HUES64 (cell line): ENCODE measurements at regions not wholly inside any gene's neighbourhood (a gene's known extent, or its start where the extent isn't known, plus 50 kb on each side); places are given as distances from the start of the nearest gene placed in this dataset.

ENCODE experiments used
- H3K27ac ChIP-seq: 2 replicates; pipeline ENCODE4 v1.7.0; 2013; ENCODE audit warnings: low read depth, low read length, inconsistent platforms
- H3K27me3 ChIP-seq: 2 replicates; pipeline ENCODE4 v1.6.1; 2013; ENCODE audit warnings: mild to moderate bottlenecking, low read length; ENCODE audit not compliant: insufficient read depth
- H3K36me3 ChIP-seq: 2 replicates; pipeline ENCODE4 v1.6.1; 2013; ENCODE audit warnings: mild to moderate bottlenecking, low read length; ENCODE audit not compliant: insufficient read depth
- H3K4me1 ChIP-seq: 2 replicates; pipeline ENCODE4 v1.6.1; 2013; ENCODE audit warnings: mild to moderate bottlenecking, low read length, moderate library complexity; ENCODE audit not compliant: insufficient read depth
- H3K4me3 ChIP-seq: 2 replicates; pipeline ENCODE4 v1.5.1; 2013; ENCODE audit warnings: mild to moderate bottlenecking, low read length, moderate library complexity
- H3K9ac ChIP-seq: 2 replicates; pipeline ENCODE4 v1.6.1; 2013; ENCODE audit warnings: mild to moderate bottlenecking, low read depth, low read length
- H3K9me3 ChIP-seq: 2 replicates; pipeline ENCODE4 v1.6.1; 2013; ENCODE audit warnings: low read depth, low read length; ENCODE audit not compliant: insufficient read depth
- WGBS: fragments of 150-250, 120-280 bp; methylation state at CpG from one replicate; pipeline ENCODE4 v1.1.7; 2013; ENCODE audit warnings: missing lambda C conversion rate; 5-methylcytosine and 5-hydroxymethylcytosine counted together

DNA sequence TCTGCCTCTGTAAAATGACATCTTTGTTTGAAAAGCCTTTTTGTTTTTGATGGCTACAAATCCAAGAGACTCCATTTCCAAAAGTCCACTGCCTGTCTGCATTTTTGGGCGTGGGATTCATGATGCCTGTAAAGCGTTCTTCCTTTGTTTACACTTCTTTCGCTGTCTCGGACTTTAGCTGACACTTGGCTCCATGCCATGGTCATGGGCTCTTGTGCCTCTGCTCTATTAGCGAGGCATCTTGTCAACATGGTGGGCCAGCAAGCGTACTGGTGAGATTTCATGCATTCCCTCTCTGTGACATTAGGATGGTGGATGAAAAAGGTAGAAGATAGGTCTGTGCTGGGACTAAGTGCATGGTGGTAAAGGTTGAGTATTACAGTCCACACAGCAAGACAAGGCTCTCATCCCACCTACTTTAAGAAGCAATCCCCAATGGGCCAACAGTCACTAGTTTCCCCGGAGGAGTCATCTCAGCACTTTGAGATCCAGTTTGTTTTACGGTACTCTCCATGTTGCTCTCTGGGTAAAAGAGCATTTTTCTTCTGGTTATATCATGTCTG is 298.2 kb upstream of the KLF3 start:
- 96% methylated on average over 8 of the region's 8 CpGs for WGBS
- Histone ChIP-seq H3K4me3 (no peak overlapping the region), H3K27me3 (no peaks in the 10 kb centered on the region), H3K27ac (no peak overlapping the region), H3K36me3 (no peaks in the 10 kb centered on the region), H3K9ac (no peak overlapping the region), H3K4me1 (no peaks in the 10 kb centered on the region), H3K9me3 (no peaks in the 10 kb centered on the region)

DNA sequence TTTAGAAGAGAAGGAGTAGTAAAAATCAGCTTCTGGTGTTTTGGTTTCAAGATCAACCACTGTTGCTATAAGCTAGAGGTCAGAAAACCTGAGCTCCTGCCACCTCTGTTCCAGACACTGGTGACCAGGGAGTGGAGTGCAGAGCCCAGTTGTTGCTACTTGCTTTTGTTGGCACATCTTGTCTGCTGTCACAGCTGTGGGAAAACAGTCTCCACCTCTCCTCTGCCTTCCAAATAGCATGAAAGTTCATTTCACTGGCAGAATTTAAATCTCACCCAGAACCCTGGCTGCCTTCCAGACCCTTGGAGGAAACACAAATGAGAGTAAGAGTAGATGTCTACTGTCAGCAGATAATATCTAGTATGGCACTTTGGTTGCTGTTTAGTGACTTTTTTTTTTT is 297.5 kb upstream of the KLF3 start:
- Histone ChIP-seq H3K9ac (no peak overlapping the region), H3K4me3 (no peak overlapping the region), H3K27ac (no peak overlapping the region), H3K4me1 (no peaks in the 10 kb centered on the region), H3K27me3 (no peaks in the 10 kb centered on the region), H3K9me3 (no peaks in the 10 kb centered on the region), H3K36me3 (no peaks in the 10 kb centered on the region)

DNA sequence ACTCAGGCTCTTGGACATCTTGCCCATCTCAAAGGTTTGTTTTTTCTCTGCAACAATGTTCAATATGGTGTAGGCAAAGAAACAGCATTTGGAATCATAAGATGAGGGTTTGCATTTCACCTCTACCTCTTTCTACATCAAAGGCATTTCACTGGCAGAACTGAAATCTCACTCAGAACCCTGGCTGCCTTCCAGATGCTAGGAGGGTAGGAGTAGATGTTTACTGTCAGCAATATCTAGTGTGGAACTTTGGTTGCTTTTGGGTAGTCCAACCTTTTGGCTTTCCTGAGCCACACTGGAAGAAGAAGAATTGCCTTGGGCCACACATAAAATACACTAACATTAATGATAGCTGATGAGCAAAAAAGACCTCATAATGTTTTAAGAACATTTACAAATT is 297.0 kb upstream of the KLF3 start:
- Histone ChIP-seq H3K4me1 (no peaks in the 10 kb centered on the region), H3K4me3 (no peak overlapping the region), H3K27ac (no peak overlapping the region), H3K36me3 (no peaks in the 10 kb centered on the region), H3K9me3 (no peaks in the 10 kb centered on the region), H3K9ac (no peak overlapping the region), H3K27me3 (no peaks in the 10 kb centered on the region)

- no peak overlapping the region for H3K27ac ChIP-seq
- no peak overlapping the region for H3K4me3 ChIP-seq
- no peaks in the 10 kb centered on the region for H3K27me3 ChIP-seq
- no peaks in the 10 kb centered on the region for H3K4me1 ChIP-seq
- WGBS = 95% methylated on average over 4 of the region's 4 CpGs
- no peak overlapping the region for H3K9ac ChIP-seq
- H3K9me3 ChIP-seq = no peaks in the 10 kb centered on the region
- H3K36me3 ChIP-seq = no peaks in the 10 kb centered on the region
Observed at GRCh38 chr4:38367642-38368174, 296.3 kb upstream of the KLF3 start.

GRCh38 chr4:38368613-38369012 is 295.4 kb upstream of the KLF3 start:
- no peaks in the 10 kb centered on the region for H3K9me3 ChIP-seq
- no peaks in the 10 kb centered on the region for H3K27me3 ChIP-seq
- H3K27ac ChIP-seq = no peak overlapping the region

GRCh38 chr4:38371391-38371851 is 292.6 kb upstream of the KLF3 start:
- no peaks in the 10 kb centered on the region for H3K27me3 ChIP-seq
- no peak overlapping the region for H3K27ac ChIP-seq
- H3K4me1 ChIP-seq = no peaks in the 10 kb centered on the region
- H3K9me3 ChIP-seq = no peaks in the 10 kb centered on the region
- no peak overlapping the region for H3K9ac ChIP-seq
- no peaks in the 10 kb centered on the region for H3K36me3 ChIP-seq
- no peak overlapping the region for H3K4me3 ChIP-seq

More at GRCh38 chr4:38368613-38369012, 295.4 kb upstream of the KLF3 start:
- Histone ChIP-seq H3K4me1 (no peaks in the 10 kb centered on the region), H3K9ac (no peak overlapping the region), H3K36me3 (no peaks in the 10 kb centered on the region), H3K4me3 (no peak overlapping the region)
- WGBS = 85% methylated on average over 2 of the region's 2 CpGs

- no peaks in the 10 kb centered on the region for H3K9me3 ChIP-seq
- H3K4me1 ChIP-seq = no peaks in the 10 kb centered on the region
- no peak overlapping the region for H3K4me3 ChIP-seq
- H3K27me3 ChIP-seq = no peaks in the 10 kb centered on the region
- no peak overlapping the region for H3K27ac ChIP-seq
- H3K9ac ChIP-seq = no peak overlapping the region
- no peaks in the 10 kb centered on the region for H3K36me3 ChIP-seq
Observed at GRCh38 chr4:38373375-38373774, 290.6 kb upstream of the KLF3 start.

- 82% methylated on average over 1 of the region's 1 CpG for WGBS
Observed at GRCh38 chr4:38377195-38377594, 286.8 kb upstream of the KLF3 start.

GRCh38 chr4:38378478-38378877 is 285.5 kb upstream of the KLF3 start:
- Histone ChIP-seq H3K4me1 (no peaks in the 10 kb centered on the region), H3K9me3 (no peaks in the 10 kb centered on the region), H3K4me3 (no peak overlapping the region), H3K27me3 (no peaks in the 10 kb centered on the region), H3K27ac (no peak overlapping the region), H3K9ac (no peak overlapping the region), H3K36me3 (no peaks in the 10 kb centered on the region)
- WGBS = 75% methylated on average over 2 of the region's 3 CpGs

More at GRCh38 chr4:38377195-38377594, 286.8 kb upstream of the KLF3 start:
- no peak overlapping the region for H3K27ac ChIP-seq
- H3K9me3 ChIP-seq = no peaks in the 10 kb centered on the region
- no peaks in the 10 kb centered on the region for H3K27me3 ChIP-seq
- H3K4me1 ChIP-seq = no peaks in the 10 kb centered on the region
- H3K9ac ChIP-seq = no peak overlapping the region
- no peaks in the 10 kb centered on the region for H3K36me3 ChIP-seq
- H3K4me3 ChIP-seq = no peak overlapping the region

GRCh38 chr4:38381788-38382187 is 282.2 kb upstream of the KLF3 start:
- H3K9ac ChIP-seq = no peak overlapping the region
- no peaks in the 10 kb centered on the region for H3K27me3 ChIP-seq
- H3K36me3 ChIP-seq = no peaks in the 10 kb centered on the region
- H3K4me1 ChIP-seq = peaks cover 11% of the 10 kb centered on the region
- H3K4me3 ChIP-seq = no peak overlapping the region
- 95% methylated on average over 5 of the region's 6 CpGs for WGBS
- H3K27ac ChIP-seq = no peak overlapping the region
- no peaks in the 10 kb centered on the region for H3K9me3 ChIP-seq

DNA sequence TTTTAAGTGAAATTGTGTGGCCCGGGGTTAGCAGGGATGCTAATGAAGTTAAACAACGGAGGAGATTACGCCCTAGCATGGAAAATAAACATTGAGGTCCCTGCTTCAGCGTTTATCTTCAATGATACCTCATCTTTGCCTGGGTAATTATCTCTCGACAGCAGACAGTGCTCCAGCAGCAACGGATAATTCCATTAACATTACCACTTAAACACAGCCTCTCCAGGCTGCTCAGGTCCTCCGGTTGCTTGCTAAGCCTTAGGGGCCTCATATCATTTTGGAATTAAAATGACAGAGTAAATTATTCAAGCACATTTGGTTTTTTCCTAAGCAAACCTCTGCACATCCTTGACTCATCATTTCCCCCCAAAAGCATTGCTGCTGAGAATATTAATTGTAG is 281.5 kb upstream of the KLF3 start:
- Histone ChIP-seq H3K36me3 (no peaks in the 10 kb centered on the region), H3K27ac (no peak overlapping the region), H3K27me3 (no peaks in the 10 kb centered on the region), H3K4me3 (no peak overlapping the region), H3K4me1 (peaks cover 11% of the 10 kb centered on the region), H3K9ac (no peak overlapping the region), H3K9me3 (no peaks in the 10 kb centered on the region)
- WGBS = 88% methylated on average over 7 of the region's 7 CpGs

GRCh38 chr4:38383646-38384121 is 280.3 kb upstream of the KLF3 start:
- Histone ChIP-seq H3K36me3 (no peaks in the 10 kb centered on the region), H3K9ac (no peak overlapping the region), H3K4me3 (no peak overlapping the region), H3K27me3 (no peaks in the 10 kb centered on the region), H3K9me3 (peaks cover 4% of the 10 kb centered on the region; the same call in 1 of the 2 replicates), H3K4me1 (peaks cover 11% of the 10 kb centered on the region), H3K27ac (no peak overlapping the region)
- WGBS = 88% methylated on average over 1 of the region's 3 CpGs
